ENCODE measurements at regions not wholly inside any gene's neighbourhood (a gene's known extent, or its start where the extent isn't known, plus 50 kb on each side); places are given as distances from the start of the nearest gene placed in this dataset.

- intact Hi-C loops (cut with micrococcal nuclease; ENCODE audit: unreplicated experiment) (no loop called here), in situ Hi-C loops (cut with HindIII; ENCODE audit: low pct_unique_long_range_greater_than_20kb, low sequenced_read_pairs) (no loop called here)
- TF ChIP-seq POLR2AphosphoS5 (IDR thresholded peaks at IDR 0.05; ENCODE audit: low read depth, low read length) (no peak), TCF7L2 (IDR thresholded peaks at IDR 0.05; ENCODE audit: low read depth, low read length) (no peak), REST (IDR thresholded peaks at IDR 0.05; ENCODE audit: insufficient read depth in 1 of 2, low read depth in 2 of 2, low read length in 1 of 2) (no peak), SIN3A (IDR thresholded peaks at IDR 0.05; ENCODE audit: borderline replicate concordance, insufficient read depth, low read depth, low read length) (no peak)
- Histone ChIP-seq H3K4me1 (ENCODE audit: control insufficient read depth, insufficient read depth, low read length) (no peaks in the 10 kb centered on the region), H3K4me3 (ENCODE audit: low read depth in 2 of 2, low read length in 2 of 2) (no peak overlapping the region), H3K9me3 (ENCODE audit: control insufficient read depth, insufficient read depth, low read depth, low read length) (no peaks in the 10 kb centered on the region), H3K27ac (ENCODE audit: low read length) (no peak overlapping the region), H3K27me3 (ENCODE audit: control insufficient read depth, insufficient read depth, low read length) (no peaks in the 10 kb centered on the region), H3K36me3 (ENCODE audit: control insufficient read depth, insufficient read depth, low read length) (no peaks in the 10 kb centered on the region)
- ChIA-PET POLR2A (no interaction called here), CTCF (no interaction called here)
- no peak for DNase-seq (ENCODE audit: low read depth, low spot score)
- no peak for ATAC-seq
- no TSS peak for BruUV-seq (replicated peaks)
Observed at GRCh38 chr4:83910693-83911092, 374.8 kb downstream of the GPAT3 start.

- ATAC-seq (no peak), DNase-seq (ENCODE audit: low read depth, low spot score) (no peak)
- Histone ChIP-seq H3K9me3 (ENCODE audit: control insufficient read depth, insufficient read depth, low read depth, low read length) (no peaks in the 10 kb centered on the region), H3K36me3 (ENCODE audit: control insufficient read depth, insufficient read depth, low read length) (no peaks in the 10 kb centered on the region), H3K27ac (ENCODE audit: low read length) (no peak overlapping the region), H3K4me3 (ENCODE audit: low read depth in 2 of 2, low read length in 2 of 2) (no peak overlapping the region), H3K27me3 (ENCODE audit: control insufficient read depth, insufficient read depth, low read length) (no peaks in the 10 kb centered on the region), H3K4me1 (ENCODE audit: control insufficient read depth, insufficient read depth, low read length) (no peaks in the 10 kb centered on the region)
- no peak for TF ChIP-seq CTCF (IDR thresholded peaks at IDR 0.05)
- TF ChIP-seq REST (IDR thresholded peaks at IDR 0.05; ENCODE audit: insufficient read depth in 1 of 2, low read depth in 2 of 2, low read length in 1 of 2) = no peak
- TF ChIP-seq SIN3A (IDR thresholded peaks at IDR 0.05; ENCODE audit: borderline replicate concordance, insufficient read depth, low read depth, low read length) = no peak
- no peak for TF ChIP-seq POLR2AphosphoS5 (IDR thresholded peaks at IDR 0.05; ENCODE audit: low read depth, low read length)
- no peak for TF ChIP-seq TCF7L2 (IDR thresholded peaks at IDR 0.05; ENCODE audit: low read depth, low read length)
- in situ Hi-C loops (cut with HindIII; ENCODE audit: low pct_unique_long_range_greater_than_20kb, low sequenced_read_pairs) = no loop called here
- BruUV-seq (replicated peaks) = no TSS peak
- intact Hi-C loops (cut with micrococcal nuclease; ENCODE audit: unreplicated experiment) = no loop called here
- ChIA-PET CTCF (no interaction called here), POLR2A (no interaction called here)
Observed at GRCh38 chr4:83906561-83906960, 370.7 kb downstream of the GPAT3 start.
